Transverse colon (tissue), 4 donors: ENCODE measurements at regions not wholly inside any gene's neighbourhood (a gene's known extent, or its start where the extent isn't known, plus 50 kb on each side); places are given as distances from the start of the nearest gene placed in this dataset.

Experiments
- CTCF ChIP-seq, 5 experiments: fragments of 200-600 bp in 3 of 5; fragments of 450-650 bp in 2 of 5; sonication (generic) in 3 of 5; IDR thresholded peaks; 1 replicate in 2 of 5; 2 replicates in 3 of 5; pipeline ENCODE4 v1.5.1; 2016 to 2017; ENCODE audit warnings: antibody characterized with exemption in 5 of 5, inconsistent platforms in 3 of 5, mild to moderate bottlenecking in 2 of 5, moderate library complexity in 1 of 5
- EP300 ChIP-seq: sonication (generic); formaldehyde crosslinking; IDR thresholded peaks from one replicate; pipeline ENCODE4 v1.6.1; 2017; ENCODE audit warnings: antibody characterized with exemption, low read depth
- POLR2A ChIP-seq: fragments of 450-650 bp; IDR thresholded peaks from one replicate; pipeline ENCODE4 v1.6.1; 2016; ENCODE audit warnings: antibody characterized with exemption, mild to moderate bottlenecking, moderate library complexity
- POLR2AphosphoS5 ChIP-seq, 3 donors: sonication (generic); formaldehyde crosslinking; IDR thresholded peaks; one replicate each; pipeline ENCODE4 v1.6.1; 2016; ENCODE audit warnings: antibody characterized with exemption in 3 of 3

- TF ChIP-seq CTCF (IDR thresholded peaks at IDR 0.05) (no peak), POLR2AphosphoS5 (IDR thresholded peaks at IDR 0.05) (no peak), EP300 (no peak), POLR2A (no peak)
Measured at GRCh38 chr11:100460426-100460825, 226.7 kb upstream of the ARHGAP42 start.
